Endodermal cell (in vitro differentiated cells): ENCODE measurements at regions not wholly inside any gene's neighbourhood (a gene's known extent, or its start where the extent isn't known, plus 50 kb on each side); places are given as distances from the start of the nearest gene placed in this dataset.

Source experiments
- DNase-seq: peaks from one replicate; pipeline ENCODE4 v3.0.0-alpha.2; 2017
- H3K27ac ChIP-seq: 2 replicates; pipeline ENCODE4 v1.5.1; 2013; ENCODE audit warnings: mild to moderate bottlenecking, low read depth, low read length, moderate library complexity
- H3K27me3 ChIP-seq: 2 replicates; pipeline ENCODE4 v1.6.1; 2013; ENCODE audit warnings: mild to moderate bottlenecking, low read length, moderate library complexity; ENCODE audit not compliant: insufficient read depth, control insufficient read depth, poor library complexity, severe bottlenecking
- H3K36me3 ChIP-seq: 2 replicates; pipeline ENCODE4 v1.7.0; 2013; ENCODE audit warnings: mild to moderate bottlenecking, low read length, moderate library complexity; ENCODE audit not compliant: control insufficient read depth, insufficient read depth
- H3K4me1 ChIP-seq: one replicate; pipeline ENCODE4 v1.7.0; 2013; ENCODE audit warnings: low read length; ENCODE audit not compliant: control insufficient read depth, insufficient read depth
- H3K4me3 ChIP-seq: 2 replicates; pipeline ENCODE4 v1.5.1; 2013; ENCODE audit warnings: mild to moderate bottlenecking, low read length, moderate library complexity
- H3K9ac ChIP-seq: 2 replicates; pipeline ENCODE4 v1.6.1; 2013; ENCODE audit warnings: mild to moderate bottlenecking, low read length, moderate library complexity; ENCODE audit not compliant: poor library complexity, severe bottlenecking; ENCODE audit errors: extremely low read depth
- H3K9me3 ChIP-seq: 2 replicates; pipeline ENCODE4 v1.6.1; 2013; ENCODE audit warnings: mild to moderate bottlenecking, low read length, moderate library complexity; ENCODE audit not compliant: control insufficient read depth
- H3K27ac Mint-ChIP-seq: 2 replicates; pipeline ENCODE4 v1.8.0; 2020; ENCODE audit warnings: mixed read lengths
- H3K27me3 Mint-ChIP-seq: 2 replicates; pipeline ENCODE4 v1.8.0; 2021; ENCODE audit warnings: mild to moderate bottlenecking, mixed read lengths; ENCODE audit not compliant: insufficient read depth
- H3K36me3 Mint-ChIP-seq: 2 replicates; pipeline ENCODE4 v1.8.0; 2020; ENCODE audit warnings: low read depth, mixed read lengths
- H3K4me1 Mint-ChIP-seq: 2 replicates; pipeline ENCODE4 v1.8.0; 2020; ENCODE audit warnings: mixed read lengths
- H3K4me3 Mint-ChIP-seq: 2 replicates; pipeline ENCODE4 v1.8.0; 2020; ENCODE audit warnings: mild to moderate bottlenecking, moderate library complexity, mixed read lengths
- H3K9me3 Mint-ChIP-seq: 2 replicates; pipeline ENCODE4 v1.8.0; 2020; ENCODE audit warnings: mild to moderate bottlenecking, mixed read lengths
- CTCF ChIP-seq: fragments of 200-600 bp; sonication (generic); conservative IDR thresholded peaks from 2 replicates; pipeline ENCODE4 v1.5.0; 2021; ENCODE audit warnings: antibody characterized with exemption, mild to moderate bottlenecking
- WGBS, 2 experiments: methylation state at CpG; one replicate each; pipeline versions ENCODE4 v1.1.5 to v1.1.7; 2013; ENCODE audit warnings: missing lambda C conversion rate in 2 of 2, mixed read lengths in 1 of 2; ENCODE audit not compliant: insufficient coverage in 1 of 2, insufficient read length in 1 of 2; 5-methylcytosine and 5-hydroxymethylcytosine counted together

DNA sequence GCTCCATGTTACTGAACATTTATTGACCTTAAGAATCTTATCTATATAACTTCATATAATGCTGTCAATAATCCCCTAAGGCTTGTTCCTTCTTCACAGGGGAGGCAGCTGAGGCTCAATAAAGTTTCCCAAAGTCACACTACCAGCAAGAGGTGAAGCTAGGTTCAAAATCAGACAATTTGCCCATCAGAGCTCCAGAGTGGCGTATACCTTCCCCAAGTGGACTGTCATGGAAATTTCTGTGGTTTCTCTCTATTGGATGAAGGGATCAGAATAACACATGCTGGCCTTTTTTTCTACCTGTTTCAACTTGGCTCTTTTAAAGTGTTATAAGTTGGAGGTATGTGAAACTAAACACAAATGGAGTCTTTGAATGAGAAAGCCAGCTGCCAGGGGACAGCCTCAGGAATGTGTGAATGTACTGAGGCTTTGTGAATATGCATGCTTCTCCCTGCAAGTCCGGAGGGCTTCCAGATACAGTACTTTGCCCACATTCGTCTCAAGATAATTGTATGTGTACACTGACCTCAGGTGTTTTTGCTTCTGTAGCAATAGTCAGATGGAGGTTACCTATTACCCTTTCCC lies 656.3 kb upstream of the CELF2 start:
- no peaks in the 10 kb centered on the region for H3K27me3 ChIP-seq
- H3K4me1 Mint-ChIP-seq = peaks cover 6% of the 10 kb centered on the region
- 71 to 100% methylated on average over 1 to 3 of the region's 3 CpGs for WGBS, 2 experiments
- no peaks in the 10 kb centered on the region for H3K36me3 ChIP-seq
- no peak for TF ChIP-seq CTCF
- H3K27me3 Mint-ChIP-seq = no peaks in the 10 kb centered on the region
- no peaks in the 10 kb centered on the region for H3K9me3 ChIP-seq
- no peak overlapping the region for H3K4me3 ChIP-seq
- H3K4me1 ChIP-seq = no peaks in the 10 kb centered on the region
- peak; percentile 64 for DNase-seq
- H3K27ac Mint-ChIP-seq = no peak overlapping the region
- no peaks in the 10 kb centered on the region for H3K36me3 Mint-ChIP-seq
- no peak overlapping the region for H3K27ac ChIP-seq
- H3K9ac ChIP-seq = no peak overlapping the region
- no peaks in the 10 kb centered on the region for H3K9me3 Mint-ChIP-seq
- no peak overlapping the region for H3K4me3 Mint-ChIP-seq

- H3K27ac ChIP-seq = no peak overlapping the region
- WGBS, 2 experiments = 95% methylated on average over 3 to 4 of the region's 4 CpGs
- H3K9ac ChIP-seq = no peak overlapping the region
- Mint-ChIP-seq H3K4me1 (peaks cover 10% of the 10 kb centered on the region), H3K4me3 (no peak overlapping the region), H3K27ac (no peak overlapping the region), H3K9me3 (no peaks in the 10 kb centered on the region), H3K27me3 (no peaks in the 10 kb centered on the region), H3K36me3 (no peaks in the 10 kb centered on the region)
- no peak overlapping the region for H3K4me3 ChIP-seq
- DNase-seq = no peak
- no peaks in the 10 kb centered on the region for H3K36me3 ChIP-seq
- no peaks in the 10 kb centered on the region for H3K9me3 ChIP-seq
- TF ChIP-seq CTCF = no peak
- H3K27me3 ChIP-seq = no peaks in the 10 kb centered on the region
- no peaks in the 10 kb centered on the region for H3K4me1 ChIP-seq
Observed at GRCh38 chr10:10362800-10363199, 654.9 kb upstream of the CELF2 start.

GRCh38 chr10:10363217-10363616 lies 654.5 kb upstream of the CELF2 start:
- Histone ChIP-seq H3K9me3 (no peaks in the 10 kb centered on the region), H3K27me3 (no peaks in the 10 kb centered on the region), H3K4me1 (no peaks in the 10 kb centered on the region), H3K9ac (no peak overlapping the region), H3K4me3 (no peak overlapping the region), H3K36me3 (no peaks in the 10 kb centered on the region), H3K27ac (no peak overlapping the region)
- Mint-ChIP-seq H3K9me3 (no peaks in the 10 kb centered on the region), H3K27ac (no peak overlapping the region), H3K36me3 (no peaks in the 10 kb centered on the region), H3K4me3 (no peak overlapping the region), H3K4me1 (peaks cover 10% of the 10 kb centered on the region), H3K27me3 (no peaks in the 10 kb centered on the region)
- DNase-seq = no peak
- 88 to 95% methylated on average over 5 to 6 of the region's 6 CpGs for WGBS, 2 experiments
- no peak for TF ChIP-seq CTCF
